Neural cell (in vitro differentiated cells): ENCODE measurements at regions not wholly inside any gene's neighbourhood (a gene's known extent, or its start where the extent isn't known, plus 50 kb on each side); places are given as distances from the start of the nearest gene placed in this dataset.

Experiments
- H2AFZ ChIP-seq: fragments of 200-600, 300-800 bp; sonication (generic), shearing (Covaris generic); 2 replicates; pipeline ENCODE4 v1.6.0; 2014; ENCODE audit warnings: low read depth, mild to moderate bottlenecking, antibody characterized with exemption, low read length, moderate library complexity
- H3F3A ChIP-seq: fragments of 200-600 bp; shearing (Covaris generic); 2 replicates; pipeline ENCODE4 v1.6.1; 2016; ENCODE audit warnings: mild to moderate bottlenecking, moderate library complexity, mixed read lengths, antibody characterized with exemption, low read length; ENCODE audit not compliant: insufficient read depth, poor library complexity, severe bottlenecking
- H3K27ac ChIP-seq: fragments of 200-600, 300-800 bp; sonication (generic), shearing (Covaris generic); 2 replicates; pipeline ENCODE4 v1.5.1; 2014; ENCODE audit warnings: mild to moderate bottlenecking, low read length, moderate library complexity
- H3K27me3 ChIP-seq: fragments of 300-800, 200-600 bp; sonication (generic), shearing (Covaris generic); 2 replicates; pipeline ENCODE4 v1.6.0; 2014; ENCODE audit warnings: mild to moderate bottlenecking, low read depth, low read length, moderate library complexity; ENCODE audit not compliant: insufficient read depth
- H3K36me3 ChIP-seq: fragments of 300-800, 200-600 bp; sonication (generic), shearing (Covaris generic); 2 replicates; pipeline ENCODE4 v1.5.1; 2014; ENCODE audit warnings: mild to moderate bottlenecking, antibody characterized with exemption, low read length, moderate library complexity; ENCODE audit not compliant: insufficient read depth
- H3K4me2 ChIP-seq: fragments of 300-800, 200-600 bp; sonication (generic), shearing (Covaris generic); 2 replicates; pipeline ENCODE4 v1.6.0; 2014; ENCODE audit warnings: mild to moderate bottlenecking, low read length
- H3K4me3 ChIP-seq: fragments of 300-800, 200-600 bp; sonication (generic), shearing (Covaris generic); 2 replicates; pipeline ENCODE4 v1.5.1; 2014; ENCODE audit warnings: mild to moderate bottlenecking, low read length, moderate library complexity
- H3K79me2 ChIP-seq: fragments of 200-600 bp; shearing (Covaris generic); replicated peaks from 2 replicates; pipeline ENCODE4 v1.6.0; 2014; ENCODE audit warnings: mild to moderate bottlenecking, low read length, moderate library complexity; ENCODE audit not compliant: insufficient read depth
- H3K9ac ChIP-seq: fragments of 300-800, 200-600 bp; sonication (generic), shearing (Covaris generic); 2 replicates; pipeline ENCODE4 v1.6.1; 2016; ENCODE audit warnings: mild to moderate bottlenecking, low read length, mixed read lengths
- H3K9me2 ChIP-seq: fragments of 200-600 bp; shearing (Covaris generic); 2 replicates; pipeline ENCODE4 v1.6.1; 2016; ENCODE audit warnings: mild to moderate bottlenecking, low read length, mixed read lengths; ENCODE audit not compliant: insufficient read depth
- H3K9me3 ChIP-seq: fragments of 200-600, 300-800 bp; sonication (generic), shearing (Covaris generic); 2 replicates; pipeline ENCODE4 v1.6.1; 2016; ENCODE audit warnings: mild to moderate bottlenecking, mixed run types, low read length, moderate library complexity, mixed read lengths
- H4K20me1 ChIP-seq: fragments of 200-600 bp; shearing (Covaris generic); 2 replicates; pipeline ENCODE4 v1.6.1; 2016; ENCODE audit warnings: mild to moderate bottlenecking, mixed run types; ENCODE audit not compliant: insufficient read depth
- EP300 ChIP-seq: fragments of 450-650 bp; conservative IDR thresholded peaks from 2 replicates; pipeline ENCODE4 v1.6.1; 2014; ENCODE audit warnings: antibody characterized with exemption, mild to moderate bottlenecking, moderate library complexity; ENCODE audit not compliant: poor library complexity, severe bottlenecking
- EZH2 ChIP-seq: fragments of 200-600, 300-800 bp; shearing (Covaris generic), sonication (generic); IDR thresholded peaks from 2 replicates; pipeline ENCODE4 v1.6.1; 2014; ENCODE audit warnings: antibody characterized with exemption, low read length, borderline replicate concordance, mild to moderate bottlenecking; ENCODE audit not compliant: insufficient read depth, poor library complexity, severe bottlenecking
- MXI1 ChIP-seq: fragments of 450-650 bp; conservative IDR thresholded peaks from 2 replicates; pipeline ENCODE4 v1.6.1; 2014; ENCODE audit warnings: antibody characterized with exemption, mild to moderate bottlenecking; ENCODE audit not compliant: poor library complexity, severe bottlenecking
- POLR2AphosphoS5 ChIP-seq: IDR thresholded peaks from 2 replicates; pipeline ENCODE4 v1.6.1; 2012
- RAD21 ChIP-seq: fragments of 450-650 bp; conservative IDR thresholded peaks from 2 replicates; pipeline ENCODE4 v1.6.1; 2014; ENCODE audit warnings: antibody characterized with exemption, mild to moderate bottlenecking, moderate library complexity
- SMC3 ChIP-seq: fragments of 450-650 bp; conservative IDR thresholded peaks from 2 replicates; pipeline ENCODE4 v1.6.1; 2014; ENCODE audit warnings: antibody characterized with exemption, mild to moderate bottlenecking, moderate library complexity; ENCODE audit not compliant: poor library complexity
- TAF1 ChIP-seq: IDR thresholded peaks from 2 replicates; pipeline ENCODE4 v1.6.1; 2012; ENCODE audit warnings: low read depth
- TF ChIP-seq, protein P1 (sequence below): IDR thresholded peaks from 2 replicates; pipeline ENCODE4 v1.6.1; 2012; ENCODE audit warnings: borderline replicate concordance
- TF ChIP-seq, protein P2 (sequence below): fragments of 450-650 bp; IDR thresholded peaks from 2 replicates; pipeline ENCODE4 v1.5.1; 2014; ENCODE audit warnings: antibody characterized with exemption, mild to moderate bottlenecking, moderate library complexity; ENCODE audit not compliant: poor library complexity, severe bottlenecking

DNA sequence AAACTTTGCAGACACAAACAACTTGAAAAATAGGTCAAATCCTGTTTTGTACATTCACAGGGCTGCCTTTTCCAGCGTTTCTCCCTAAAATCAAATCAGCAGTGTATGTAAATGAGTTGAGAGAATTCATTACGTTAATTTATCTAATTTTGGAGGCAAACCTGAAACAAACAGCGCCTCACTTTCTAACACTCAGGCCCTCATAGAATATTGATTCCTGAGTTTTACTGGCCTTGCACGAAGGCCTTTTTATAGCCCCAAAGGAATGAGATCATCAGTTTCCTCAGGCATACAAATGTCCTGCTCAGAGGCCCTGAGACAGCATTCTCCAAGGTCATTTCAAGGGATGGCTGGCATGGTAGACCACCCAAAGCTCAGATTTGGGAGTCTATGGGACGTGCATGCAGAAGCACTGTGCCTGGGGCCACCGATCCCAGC, 131.7 kb upstream of the CHST15 start (continued):
- TF ChIP-seq EZH2 = no peak
- TF ChIP-seq TAF1 = no peak
- TF ChIP-seq RAD21 = no peak
- TF ChIP-seq POLR2AphosphoS5 = no peak

DNA sequence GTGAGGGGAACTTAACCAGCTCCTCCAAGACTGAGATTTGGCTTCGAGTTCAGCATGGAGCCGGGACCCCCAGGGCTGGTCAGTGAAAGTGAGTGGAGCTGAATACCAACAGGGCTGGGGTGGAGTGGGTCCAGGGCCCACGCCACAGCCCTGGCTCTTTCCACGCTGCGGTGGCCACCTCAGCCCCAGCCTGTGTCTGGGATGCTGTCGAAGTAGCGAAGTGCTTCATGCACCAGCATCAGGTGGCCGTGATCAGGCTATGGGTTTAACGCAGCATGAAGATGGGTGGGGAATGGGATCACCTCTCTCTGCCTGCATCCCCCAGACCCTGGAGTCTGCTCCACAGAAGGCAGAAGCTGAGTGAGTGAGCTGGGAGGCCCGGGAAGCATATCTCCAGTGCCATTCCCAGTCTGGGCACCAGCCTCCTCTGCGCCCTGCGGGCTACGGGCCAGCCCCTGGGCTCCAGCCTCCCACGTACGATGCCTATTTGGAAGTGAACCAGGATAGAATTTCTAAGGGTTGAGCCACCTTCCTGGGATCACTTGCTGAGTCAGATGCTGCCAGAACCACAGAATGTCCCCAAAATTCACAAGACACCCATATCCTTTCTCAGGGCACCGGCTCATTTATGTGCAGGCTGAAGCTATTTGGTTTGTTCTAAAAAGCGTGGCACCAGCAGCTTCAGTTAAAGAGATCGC, 131.1 kb upstream of the CHST15 start:
- TF ChIP-seq, protein P1, sequence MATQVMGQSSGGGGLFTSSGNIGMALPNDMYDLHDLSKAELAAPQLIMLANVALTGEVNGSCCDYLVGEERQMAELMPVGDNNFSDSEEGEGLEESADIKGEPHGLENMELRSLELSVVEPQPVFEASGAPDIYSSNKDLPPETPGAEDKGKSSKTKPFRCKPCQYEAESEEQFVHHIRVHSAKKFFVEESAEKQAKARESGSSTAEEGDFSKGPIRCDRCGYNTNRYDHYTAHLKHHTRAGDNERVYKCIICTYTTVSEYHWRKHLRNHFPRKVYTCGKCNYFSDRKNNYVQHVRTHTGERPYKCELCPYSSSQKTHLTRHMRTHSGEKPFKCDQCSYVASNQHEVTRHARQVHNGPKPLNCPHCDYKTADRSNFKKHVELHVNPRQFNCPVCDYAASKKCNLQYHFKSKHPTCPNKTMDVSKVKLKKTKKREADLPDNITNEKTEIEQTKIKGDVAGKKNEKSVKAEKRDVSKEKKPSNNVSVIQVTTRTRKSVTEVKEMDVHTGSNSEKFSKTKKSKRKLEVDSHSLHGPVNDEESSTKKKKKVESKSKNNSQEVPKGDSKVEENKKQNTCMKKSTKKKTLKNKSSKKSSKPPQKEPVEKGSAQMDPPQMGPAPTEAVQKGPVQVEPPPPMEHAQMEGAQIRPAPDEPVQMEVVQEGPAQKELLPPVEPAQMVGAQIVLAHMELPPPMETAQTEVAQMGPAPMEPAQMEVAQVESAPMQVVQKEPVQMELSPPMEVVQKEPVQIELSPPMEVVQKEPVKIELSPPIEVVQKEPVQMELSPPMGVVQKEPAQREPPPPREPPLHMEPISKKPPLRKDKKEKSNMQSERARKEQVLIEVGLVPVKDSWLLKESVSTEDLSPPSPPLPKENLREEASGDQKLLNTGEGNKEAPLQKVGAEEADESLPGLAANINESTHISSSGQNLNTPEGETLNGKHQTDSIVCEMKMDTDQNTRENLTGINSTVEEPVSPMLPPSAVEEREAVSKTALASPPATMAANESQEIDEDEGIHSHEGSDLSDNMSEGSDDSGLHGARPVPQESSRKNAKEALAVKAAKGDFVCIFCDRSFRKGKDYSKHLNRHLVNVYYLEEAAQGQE = no peak
- TF ChIP-seq EZH2 (no peak), EP300 (no peak), TAF1 (no peak), SMC3 (no peak), POLR2AphosphoS5 (no peak), RAD21 (no peak), MXI1 (no peak)
- TF ChIP-seq, protein P2, sequence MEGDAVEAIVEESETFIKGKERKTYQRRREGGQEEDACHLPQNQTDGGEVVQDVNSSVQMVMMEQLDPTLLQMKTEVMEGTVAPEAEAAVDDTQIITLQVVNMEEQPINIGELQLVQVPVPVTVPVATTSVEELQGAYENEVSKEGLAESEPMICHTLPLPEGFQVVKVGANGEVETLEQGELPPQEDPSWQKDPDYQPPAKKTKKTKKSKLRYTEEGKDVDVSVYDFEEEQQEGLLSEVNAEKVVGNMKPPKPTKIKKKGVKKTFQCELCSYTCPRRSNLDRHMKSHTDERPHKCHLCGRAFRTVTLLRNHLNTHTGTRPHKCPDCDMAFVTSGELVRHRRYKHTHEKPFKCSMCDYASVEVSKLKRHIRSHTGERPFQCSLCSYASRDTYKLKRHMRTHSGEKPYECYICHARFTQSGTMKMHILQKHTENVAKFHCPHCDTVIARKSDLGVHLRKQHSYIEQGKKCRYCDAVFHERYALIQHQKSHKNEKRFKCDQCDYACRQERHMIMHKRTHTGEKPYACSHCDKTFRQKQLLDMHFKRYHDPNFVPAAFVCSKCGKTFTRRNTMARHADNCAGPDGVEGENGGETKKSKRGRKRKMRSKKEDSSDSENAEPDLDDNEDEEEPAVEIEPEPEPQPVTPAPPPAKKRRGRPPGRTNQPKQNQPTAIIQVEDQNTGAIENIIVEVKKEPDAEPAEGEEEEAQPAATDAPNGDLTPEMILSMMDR = no peak

DNA sequence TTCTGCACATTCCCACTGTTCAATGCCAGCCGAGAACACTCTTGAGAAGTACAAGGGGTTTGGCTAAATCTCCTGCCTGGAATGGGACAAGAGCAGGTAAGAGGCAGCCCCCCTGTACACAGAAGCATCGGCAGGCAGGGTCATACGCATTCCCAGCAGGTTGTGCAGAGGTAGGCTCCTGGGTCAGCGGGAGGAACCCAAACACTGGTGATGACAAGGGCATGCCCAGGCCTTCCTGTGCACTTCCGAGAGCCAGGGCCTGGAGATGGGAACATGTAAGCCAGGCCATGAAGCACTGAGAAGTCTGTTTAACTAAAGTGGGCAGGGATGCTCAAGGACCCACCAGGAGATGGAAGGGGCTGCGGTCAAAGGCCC, 130.3 kb upstream of the CHST15 start:
- TF ChIP-seq TAF1 = no peak
- TF ChIP-seq, protein P1 = no peak
- TF ChIP-seq SMC3 = no peak
- TF ChIP-seq POLR2AphosphoS5 = no peak
- TF ChIP-seq MXI1 = no peak
- TF ChIP-seq, protein P2 = no peak
- no peak for TF ChIP-seq EZH2
- no peak for TF ChIP-seq EP300
- TF ChIP-seq RAD21 = no peak
- Histone ChIP-seq H3K4me3 (no peak overlapping the region), H4K20me1 (no peaks in the 10 kb centered on the region), H3K27ac (no peak overlapping the region), H3K9me3 (no peaks in the 10 kb centered on the region), H3K79me2 (no peaks in the 10 kb centered on the region), H3K36me3 (no peaks in the 10 kb centered on the region), H3K27me3 (no peaks in the 10 kb centered on the region), H2AFZ (no peak overlapping the region), H3K9me2 (no peaks in the 10 kb centered on the region), H3F3A (no peaks in the 10 kb centered on the region), H3K4me2 (no peak overlapping the region), H3K9ac (no peak overlapping the region)

More for the DNA sequence above, 131.1 kb upstream of the CHST15 start:
- H3K4me2 ChIP-seq = no peak overlapping the region
- H3K9me3 ChIP-seq = peaks cover 5% of the 10 kb centered on the region
- H2AFZ ChIP-seq = no peak overlapping the region
- H4K20me1 ChIP-seq = no peaks in the 10 kb centered on the region
- H3K27ac ChIP-seq = no peak overlapping the region
- no peaks in the 10 kb centered on the region for H3K36me3 ChIP-seq
- H3K79me2 ChIP-seq = no peaks in the 10 kb centered on the region
- H3K9ac ChIP-seq = no peak overlapping the region
- no peak overlapping the region for H3K4me3 ChIP-seq
- H3K27me3 ChIP-seq = no peaks in the 10 kb centered on the region
- no peaks in the 10 kb centered on the region for H3F3A ChIP-seq
- H3K9me2 ChIP-seq = no peaks in the 10 kb centered on the region
